C4-2B (cell line): ENCODE measurements at regions not wholly inside any gene's neighbourhood (a gene's known extent, or its start where the extent isn't known, plus 50 kb on each side); places are given as distances from the start of the nearest gene placed in this dataset.

Source experiments
- ZFX ChIP-seq: fragments of 450-650 bp; IDR thresholded peaks from 2 replicates; pipeline ENCODE4 v1.6.1; 2017
- TF ChIP-seq, protein P1 (sequence below): fragments of 450-650 bp; conservative IDR thresholded peaks from 2 replicates; pipeline ENCODE4 v1.5.1; 2017; ENCODE audit warnings: mild to moderate bottlenecking

DNA sequence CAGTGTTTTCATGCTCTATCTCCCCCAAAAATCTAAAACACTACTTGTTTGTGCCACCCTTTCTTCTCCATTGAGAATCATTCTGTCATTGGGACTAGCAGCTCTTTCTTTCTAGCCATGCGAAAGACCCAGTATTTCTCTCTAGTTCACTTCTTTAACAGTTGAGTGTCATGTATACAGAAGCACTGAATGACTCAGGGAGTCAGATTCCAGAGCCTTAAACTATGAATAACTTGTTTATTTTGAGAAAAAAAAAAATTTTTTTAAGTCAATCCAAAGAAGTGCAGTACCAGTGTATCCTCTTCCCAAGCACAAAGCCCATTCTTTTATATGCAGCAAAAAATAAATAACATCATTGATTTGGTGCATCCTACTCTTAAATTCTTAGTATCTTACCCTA lies 415.4 kb upstream of the GRAMD2B start:
- TF ChIP-seq, protein P1, sequence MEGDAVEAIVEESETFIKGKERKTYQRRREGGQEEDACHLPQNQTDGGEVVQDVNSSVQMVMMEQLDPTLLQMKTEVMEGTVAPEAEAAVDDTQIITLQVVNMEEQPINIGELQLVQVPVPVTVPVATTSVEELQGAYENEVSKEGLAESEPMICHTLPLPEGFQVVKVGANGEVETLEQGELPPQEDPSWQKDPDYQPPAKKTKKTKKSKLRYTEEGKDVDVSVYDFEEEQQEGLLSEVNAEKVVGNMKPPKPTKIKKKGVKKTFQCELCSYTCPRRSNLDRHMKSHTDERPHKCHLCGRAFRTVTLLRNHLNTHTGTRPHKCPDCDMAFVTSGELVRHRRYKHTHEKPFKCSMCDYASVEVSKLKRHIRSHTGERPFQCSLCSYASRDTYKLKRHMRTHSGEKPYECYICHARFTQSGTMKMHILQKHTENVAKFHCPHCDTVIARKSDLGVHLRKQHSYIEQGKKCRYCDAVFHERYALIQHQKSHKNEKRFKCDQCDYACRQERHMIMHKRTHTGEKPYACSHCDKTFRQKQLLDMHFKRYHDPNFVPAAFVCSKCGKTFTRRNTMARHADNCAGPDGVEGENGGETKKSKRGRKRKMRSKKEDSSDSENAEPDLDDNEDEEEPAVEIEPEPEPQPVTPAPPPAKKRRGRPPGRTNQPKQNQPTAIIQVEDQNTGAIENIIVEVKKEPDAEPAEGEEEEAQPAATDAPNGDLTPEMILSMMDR, result no peak
- TF ChIP-seq ZFX, result no peak
